GM19023 (cell line): ENCODE measurements at regions not wholly inside any gene's neighbourhood (a gene's known extent, or its start where the extent isn't known, plus 50 kb on each side); places are given as distances from the start of the nearest gene placed in this dataset.

Source experiments
- ATAC-seq: cut with Tn5 transposase; IDR thresholded peaks from one replicate; pipeline ENCODE4 v1.9.1; 2021; ENCODE audit warnings: mild to moderate bottlenecking, moderate library complexity; ENCODE audit not compliant: unreplicated experiment

- ATAC-seq: no peak
These were observed 79.6 kb upstream of the HMHB1 start for GRCh38 chr5:143732402-143732801.

- ATAC-seq: no peak
These were observed 81.7 kb upstream of the HMHB1 start for GRCh38 chr5:143730112-143730801.

- no peak for ATAC-seq
These were observed 82.5 kb upstream of the HMHB1 start for GRCh38 chr5:143729334-143729946.

GRCh38 chr5:143723159-143723558, 88.8 kb upstream of the HMHB1 start:
- no peak for ATAC-seq

GRCh38 chr5:143721925-143722324, 90.0 kb upstream of the HMHB1 start:
- no peak for ATAC-seq

- no peak for ATAC-seq
These were observed 91.3 kb upstream of the HMHB1 start for GRCh38 chr5:143720689-143721088.

- ATAC-seq: no peak
These were observed 94.6 kb upstream of the HMHB1 start for GRCh38 chr5:143717400-143717799.

GRCh38 chr5:143716881-143717280, 95.1 kb upstream of the HMHB1 start:
- no peak for ATAC-seq

GRCh38 chr5:143715616-143716015, 96.3 kb upstream of the HMHB1 start:
- ATAC-seq: no peak

- ATAC-seq: peak; percentile 70
These were observed 97.3 kb upstream of the HMHB1 start for GRCh38 chr5:143714629-143715028.

GRCh38 chr5:143713047-143714003, 98.6 kb upstream of the HMHB1 start:
- no peak for ATAC-seq

GRCh38 chr5:143708672-143709071, 103.3 kb upstream of the HMHB1 start:
- ATAC-seq: no peak

GRCh38 chr5:143707806-143708205, 104.2 kb upstream of the HMHB1 start:
- no peak for ATAC-seq

- ATAC-seq: no peak
These were observed 106.6 kb upstream of the HMHB1 start for GRCh38 chr5:143705381-143705780.

GRCh38 chr5:143703659-143704058, 108.3 kb upstream of the HMHB1 start:
- no peak for ATAC-seq

- ATAC-seq: no peak
These were observed 110.5 kb upstream of the HMHB1 start for GRCh38 chr5:143701493-143701892.

GRCh38 chr5:143700994-143701393, 111.0 kb upstream of the HMHB1 start:
- ATAC-seq: no peak

GRCh38 chr5:143699121-143699520, 112.8 kb upstream of the HMHB1 start:
- ATAC-seq: no peak

- ATAC-seq: no peak
These were observed 113.4 kb upstream of the HMHB1 start for GRCh38 chr5:143698574-143698973.

- no peak for ATAC-seq
These were observed 115.0 kb upstream of the HMHB1 start for GRCh38 chr5:143696921-143697320.

- no peak for ATAC-seq
These were observed 116.0 kb upstream of the HMHB1 start for GRCh38 chr5:143695941-143696340.
